ENCODE measurements at regions not wholly inside any gene's neighbourhood (a gene's known extent, or its start where the extent isn't known, plus 50 kb on each side); places are given as distances from the start of the nearest gene placed in this dataset.

DNA sequence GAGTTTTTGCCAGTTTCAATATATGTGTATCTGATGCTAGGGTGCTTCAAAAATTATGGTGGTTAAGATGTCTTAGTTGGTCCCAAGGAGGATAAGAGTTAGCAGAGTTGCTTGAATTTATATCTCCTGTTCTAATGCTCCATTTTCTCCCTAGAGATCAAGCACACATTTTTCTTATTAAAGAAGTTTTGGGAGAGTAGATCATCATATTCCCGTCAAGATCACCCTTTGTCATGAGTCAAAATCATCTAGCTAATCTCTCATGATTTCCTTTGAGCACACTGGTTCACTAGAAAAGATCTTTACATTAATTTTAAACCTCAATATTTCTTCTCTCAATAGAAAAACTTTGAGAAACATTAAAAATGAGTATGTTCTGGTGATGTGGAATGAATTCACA lies 429.9 kb upstream of the SEMA3A start:
- TF ChIP-seq POLR2A (IDR thresholded peaks at IDR 0.05; ENCODE audit: low read length) (no peak), GATA1 (IDR thresholded peaks at IDR 0.05; ENCODE audit: low read depth, low read length) (no peak)
